Transverse colon (tissue), 3 donors: ENCODE measurements at regions not wholly inside any gene's neighbourhood (a gene's known extent, or its start where the extent isn't known, plus 50 kb on each side); places are given as distances from the start of the nearest gene placed in this dataset.

Experiments
- EP300 ChIP-seq: sonication (generic); formaldehyde crosslinking; IDR thresholded peaks from one replicate; pipeline ENCODE4 v1.6.1; 2017; ENCODE audit warnings: antibody characterized with exemption, low read depth
- TF ChIP-seq, protein P1 (sequence below), 5 experiments: fragments of 200-600 bp in 3 of 5; fragments of 450-650 bp in 2 of 5; sonication (generic) in 3 of 5; IDR thresholded peaks; 1 replicate in 2 of 5; 2 replicates in 3 of 5; pipeline ENCODE4 v1.5.1; 2016 to 2017; ENCODE audit warnings: antibody characterized with exemption in 5 of 5, inconsistent platforms in 3 of 5, mild to moderate bottlenecking in 2 of 5, moderate library complexity in 1 of 5

GRCh38 chr1:37362594-37363385, 111.6 kb upstream of the ZC3H12A start:
- no peak for TF ChIP-seq EP300
- TF ChIP-seq, protein P1, sequence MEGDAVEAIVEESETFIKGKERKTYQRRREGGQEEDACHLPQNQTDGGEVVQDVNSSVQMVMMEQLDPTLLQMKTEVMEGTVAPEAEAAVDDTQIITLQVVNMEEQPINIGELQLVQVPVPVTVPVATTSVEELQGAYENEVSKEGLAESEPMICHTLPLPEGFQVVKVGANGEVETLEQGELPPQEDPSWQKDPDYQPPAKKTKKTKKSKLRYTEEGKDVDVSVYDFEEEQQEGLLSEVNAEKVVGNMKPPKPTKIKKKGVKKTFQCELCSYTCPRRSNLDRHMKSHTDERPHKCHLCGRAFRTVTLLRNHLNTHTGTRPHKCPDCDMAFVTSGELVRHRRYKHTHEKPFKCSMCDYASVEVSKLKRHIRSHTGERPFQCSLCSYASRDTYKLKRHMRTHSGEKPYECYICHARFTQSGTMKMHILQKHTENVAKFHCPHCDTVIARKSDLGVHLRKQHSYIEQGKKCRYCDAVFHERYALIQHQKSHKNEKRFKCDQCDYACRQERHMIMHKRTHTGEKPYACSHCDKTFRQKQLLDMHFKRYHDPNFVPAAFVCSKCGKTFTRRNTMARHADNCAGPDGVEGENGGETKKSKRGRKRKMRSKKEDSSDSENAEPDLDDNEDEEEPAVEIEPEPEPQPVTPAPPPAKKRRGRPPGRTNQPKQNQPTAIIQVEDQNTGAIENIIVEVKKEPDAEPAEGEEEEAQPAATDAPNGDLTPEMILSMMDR (IDR thresholded peaks at IDR 0.05): no peak
